GM12873 (cell line): ENCODE measurements at regions not wholly inside any gene's neighbourhood (a gene's known extent, or its start where the extent isn't known, plus 50 kb on each side); places are given as distances from the start of the nearest gene placed in this dataset.

Experiments
- TF ChIP-seq, protein P1 (sequence below): IDR thresholded peaks from 2 replicates; pipeline ENCODE4 v1.5.1; 2012; ENCODE audit warnings: low read depth, mild to moderate bottlenecking, moderate library complexity, low read length, control low read depth; ENCODE audit not compliant: insufficient read depth; ENCODE audit errors: missing control alignments

DNA sequence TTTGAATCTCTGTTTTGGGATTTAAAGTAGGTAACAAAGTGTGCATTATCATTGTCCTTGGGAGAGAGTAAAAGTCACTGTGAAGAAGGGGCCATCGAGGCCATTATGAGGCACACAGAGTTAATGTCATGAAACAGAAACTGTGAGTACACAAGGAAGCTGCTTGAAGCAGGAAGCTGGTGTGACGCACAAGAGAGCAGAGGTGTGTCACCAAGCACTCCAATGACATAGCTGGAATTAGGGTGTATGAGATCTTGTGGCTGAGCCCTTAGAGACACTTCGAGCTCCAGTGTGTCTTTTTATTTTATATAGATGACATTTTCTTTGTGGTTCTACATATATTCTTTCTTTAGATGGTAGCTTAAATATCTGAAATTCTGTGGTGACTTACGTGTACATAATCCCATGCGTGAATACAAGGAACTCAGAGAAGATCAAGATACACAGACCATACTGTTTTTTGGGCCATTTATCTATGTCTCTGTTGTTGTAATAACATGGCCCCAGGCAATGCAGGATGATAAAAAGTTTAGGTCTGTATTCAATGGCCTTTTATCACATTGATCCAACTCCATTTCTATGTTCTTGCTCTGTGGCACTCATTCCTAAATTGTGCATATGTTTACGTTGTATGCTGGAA is 164.7 kb upstream of the FAM98A start:
- TF ChIP-seq, protein P1, sequence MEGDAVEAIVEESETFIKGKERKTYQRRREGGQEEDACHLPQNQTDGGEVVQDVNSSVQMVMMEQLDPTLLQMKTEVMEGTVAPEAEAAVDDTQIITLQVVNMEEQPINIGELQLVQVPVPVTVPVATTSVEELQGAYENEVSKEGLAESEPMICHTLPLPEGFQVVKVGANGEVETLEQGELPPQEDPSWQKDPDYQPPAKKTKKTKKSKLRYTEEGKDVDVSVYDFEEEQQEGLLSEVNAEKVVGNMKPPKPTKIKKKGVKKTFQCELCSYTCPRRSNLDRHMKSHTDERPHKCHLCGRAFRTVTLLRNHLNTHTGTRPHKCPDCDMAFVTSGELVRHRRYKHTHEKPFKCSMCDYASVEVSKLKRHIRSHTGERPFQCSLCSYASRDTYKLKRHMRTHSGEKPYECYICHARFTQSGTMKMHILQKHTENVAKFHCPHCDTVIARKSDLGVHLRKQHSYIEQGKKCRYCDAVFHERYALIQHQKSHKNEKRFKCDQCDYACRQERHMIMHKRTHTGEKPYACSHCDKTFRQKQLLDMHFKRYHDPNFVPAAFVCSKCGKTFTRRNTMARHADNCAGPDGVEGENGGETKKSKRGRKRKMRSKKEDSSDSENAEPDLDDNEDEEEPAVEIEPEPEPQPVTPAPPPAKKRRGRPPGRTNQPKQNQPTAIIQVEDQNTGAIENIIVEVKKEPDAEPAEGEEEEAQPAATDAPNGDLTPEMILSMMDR, result no peak

DNA sequence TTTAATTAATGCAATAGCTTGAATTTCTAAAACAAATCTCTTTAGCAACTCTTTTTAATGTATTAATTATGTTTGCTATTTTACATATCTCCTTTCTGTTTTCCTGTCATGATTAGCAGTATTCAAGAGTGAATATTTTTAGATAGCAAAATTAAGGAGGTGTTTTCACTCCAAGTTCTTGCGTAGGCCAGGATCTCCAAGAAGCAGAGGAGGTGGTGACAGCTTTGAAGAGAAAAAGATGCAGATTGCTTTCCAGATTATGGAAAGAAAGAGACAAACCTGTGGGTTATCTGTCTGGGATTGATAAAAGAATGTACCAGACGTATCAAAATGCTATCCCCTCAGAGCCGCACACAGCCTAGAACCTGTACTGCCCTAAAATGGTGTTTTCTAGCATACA is 163.5 kb upstream of the FAM98A start:
- TF ChIP-seq, protein P1, result no peak

DNA sequence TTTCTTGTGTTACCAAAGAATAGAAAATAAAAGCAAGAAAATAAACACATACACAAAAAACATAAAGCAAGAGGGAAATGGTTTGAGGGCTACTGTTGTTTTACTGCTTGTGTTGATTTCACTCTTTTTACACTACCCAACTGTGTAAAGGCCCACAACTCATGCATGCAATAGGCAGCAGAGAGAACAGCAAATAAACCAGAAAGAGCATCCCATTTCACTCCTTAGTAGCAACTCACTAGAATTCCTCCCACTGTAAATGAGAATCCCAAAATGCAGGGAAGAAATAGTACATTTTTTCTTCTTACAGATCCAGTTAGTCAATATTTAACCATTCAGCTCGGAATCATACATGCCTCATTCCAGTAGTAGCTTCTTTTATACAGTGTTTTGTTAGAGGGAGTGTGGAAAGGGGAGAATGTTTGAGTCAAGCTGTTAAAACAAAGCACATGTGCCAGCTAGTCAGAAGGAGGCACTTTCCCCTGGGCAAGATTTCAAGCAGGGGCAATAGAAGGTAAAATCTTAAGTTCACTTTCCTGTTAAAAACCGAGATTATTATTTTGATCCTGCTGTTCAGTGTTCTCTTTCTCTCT is 147.2 kb upstream of the FAM98A start:
- TF ChIP-seq, protein P1, result no peak

DNA sequence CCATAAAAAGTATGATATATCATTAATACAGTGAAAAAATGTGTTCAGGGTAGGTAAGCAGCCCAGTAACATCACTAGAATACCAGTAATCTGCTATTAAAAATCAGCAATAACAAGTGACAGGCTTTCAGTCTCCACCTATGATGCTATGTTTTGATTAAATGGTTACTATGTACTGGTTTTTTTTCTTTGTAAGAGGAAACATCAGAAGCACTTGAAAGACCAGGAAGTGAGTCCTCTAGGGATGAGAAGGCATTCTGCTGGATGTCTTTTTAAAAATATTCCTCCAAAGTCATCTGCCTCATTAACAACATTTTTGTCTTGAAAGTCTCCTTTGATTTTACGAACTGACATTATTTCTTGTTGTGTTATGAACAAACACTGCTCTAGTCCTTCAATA is 136.0 kb upstream of the FAM98A start:
- TF ChIP-seq, protein P1, result no peak

DNA sequence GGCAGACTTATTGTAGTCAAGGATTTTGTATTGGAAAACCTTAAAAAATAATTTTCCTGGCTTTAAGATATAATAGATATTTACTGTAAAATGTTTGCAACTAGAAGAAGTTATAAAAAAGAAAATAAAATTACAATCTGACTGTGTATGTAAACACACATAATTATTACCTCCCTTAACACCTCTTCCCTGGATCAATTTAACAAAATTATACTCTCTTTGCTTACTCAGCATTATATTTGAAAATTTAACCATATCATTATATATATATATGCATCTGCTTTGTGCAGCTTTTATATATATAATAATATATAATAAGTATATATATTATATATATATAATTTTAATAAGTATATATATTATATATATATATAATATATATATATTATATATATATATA is 131.7 kb upstream of the FAM98A start:
- TF ChIP-seq, protein P1, result no peak

DNA sequence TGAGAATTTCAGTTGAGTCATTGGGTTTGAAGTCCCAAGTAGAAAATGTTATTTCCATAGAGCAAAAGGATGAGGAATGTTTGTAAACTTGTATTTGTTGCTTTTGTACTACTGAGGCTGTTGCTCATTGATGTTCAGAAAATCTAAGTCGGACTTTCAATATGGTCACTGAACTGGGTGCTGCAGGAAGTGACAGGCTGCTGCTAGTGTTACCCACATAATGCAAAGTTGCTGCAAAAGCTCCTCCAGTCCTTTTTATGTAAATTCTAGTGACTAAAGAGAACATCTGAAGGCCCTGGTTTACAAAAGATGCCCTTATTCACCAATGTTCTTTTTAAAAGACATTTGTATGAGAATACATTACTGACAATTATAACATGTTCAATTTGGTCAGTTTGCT is 131.1 kb upstream of the FAM98A start:
- TF ChIP-seq, protein P1, result no peak

DNA sequence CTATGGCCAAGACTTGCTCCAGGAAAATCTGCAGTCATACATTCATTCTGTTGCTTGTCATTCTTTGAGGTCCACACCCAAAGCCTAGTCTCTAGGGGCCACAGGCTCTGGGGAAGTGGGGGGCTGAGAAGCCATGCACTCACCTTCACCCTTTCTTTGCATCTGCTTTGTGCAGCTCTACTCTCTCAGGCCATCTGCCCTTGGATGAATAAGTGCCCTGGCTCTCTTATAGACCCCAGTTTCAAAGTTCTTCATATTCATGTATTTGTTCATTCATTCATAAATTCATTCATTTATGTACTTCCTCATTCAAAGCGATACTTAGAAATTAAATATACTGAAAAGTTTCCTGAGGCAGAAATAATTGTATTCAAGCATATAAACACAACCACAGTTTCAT is 130.3 kb upstream of the FAM98A start:
- TF ChIP-seq, protein P1, result no peak
